Thyroid gland (tissue), 4 donors: ENCODE measurements at regions not wholly inside any gene's neighbourhood (a gene's known extent, or its start where the extent isn't known, plus 50 kb on each side); places are given as distances from the start of the nearest gene placed in this dataset.

Experiments
- DNase-seq, 2 donors: peaks; one replicate each; pipeline ENCODE4 v3.0.0-alpha.2; 2019
- H3K27ac ChIP-seq, 3 donors: fragments of 200-600 bp; sonication (generic); 1 replicate in 2 of 3; 2 replicates in 1 of 3; pipeline ENCODE4 v1.5.1; 2016 to 2019; ENCODE audit warnings: mild to moderate bottlenecking in 1 of 3, moderate library complexity in 1 of 3
- H3K27me3 ChIP-seq: fragments of 200-600 bp; sonication (generic); one replicate; pipeline ENCODE4 v1.5.1; 2019
- H3K36me3 ChIP-seq, 2 donors: fragments of 200-600 bp; sonication (generic); one replicate each; pipeline ENCODE4 v1.5.1; 2016 to 2019
- H3K4me1 ChIP-seq, 2 donors: fragments of 200-600 bp; sonication (generic); one replicate each; pipeline ENCODE4 v1.5.1; 2017 to 2019
- H3K4me3 ChIP-seq, 3 donors: fragments of 200-600 bp; sonication (generic); replicated peaks in 1 of 3; 1 replicate in 2 of 3; 2 replicates in 1 of 3; pipeline ENCODE4 v1.5.1; 2016; ENCODE audit warnings: mild to moderate bottlenecking in 1 of 3
- H3K9me3 ChIP-seq: fragments of 200-600 bp; sonication (generic); one replicate; pipeline ENCODE4 v1.5.1; 2017
- CTCF ChIP-seq, 6 experiments: fragments of 200-600 bp in 3 of 6; fragments of 450-650 bp in 3 of 6; sonication (generic) in 3 of 6; IDR thresholded peaks; one replicate each; pipeline ENCODE4 v1.5.1; 2016 to 2019; ENCODE audit warnings: antibody characterized with exemption in 6 of 6, mild to moderate bottlenecking in 2 of 6, inconsistent platforms in 1 of 6, moderate library complexity in 1 of 6
- POLR2A ChIP-seq, 2 donors: fragments of 450-650 bp; IDR thresholded peaks; one replicate each; pipeline ENCODE4 v1.6.1; 2017; ENCODE audit warnings: antibody characterized with exemption in 2 of 2, mild to moderate bottlenecking in 2 of 2, moderate library complexity in 1 of 2
- WGBS, 2 donors: methylation state at CpG; one replicate each; pipeline ENCODE4 v1.1.5; 2017; 5-methylcytosine and 5-hydroxymethylcytosine counted together
- intact Hi-C: fragments of 100-400 bp; cut with DNase I; formaldehyde crosslinking; loops from one replicate; pipeline ENCODE4 v1.15.1; 2023

GRCh38 chr7:86970986-86971385, 88.5 kb downstream of the ELAPOR2 start:
- H3K4me1 ChIP-seq, result no peaks in the 10 kb centered on the region
- no peak overlapping the region for H3K4me3 ChIP-seq
- H3K36me3 ChIP-seq, result no peaks in the 10 kb centered on the region
- no peak for DNase-seq
- H3K27ac ChIP-seq, result no peak overlapping the region
- H3K9me3 ChIP-seq, result no peaks in the 10 kb centered on the region
- TF ChIP-seq CTCF (IDR thresholded peaks at IDR 0.05) (no peak), POLR2A (IDR thresholded peaks at IDR 0.05) (no peak)
- 92 to 98% methylated on average over 2 of the region's 2 CpGs for WGBS, 2 donors
- H3K27me3 ChIP-seq, result no peaks in the 10 kb centered on the region
- intact Hi-C loops, result no loop called here

GRCh38 chr7:86970547-86970946, 88.9 kb downstream of the ELAPOR2 start:
- Histone ChIP-seq H3K36me3 (no peaks in the 10 kb centered on the region), H3K9me3 (no peaks in the 10 kb centered on the region), H3K27ac (no peak overlapping the region), H3K4me1 (no peaks in the 10 kb centered on the region), H3K4me3 (no peak overlapping the region), H3K27me3 (no peaks in the 10 kb centered on the region)
- TF ChIP-seq POLR2A (IDR thresholded peaks at IDR 0.05), result no peak
- no peak for TF ChIP-seq CTCF (IDR thresholded peaks at IDR 0.05)
- intact Hi-C loops, result no loop called here
- no peak for DNase-seq
- WGBS, 2 donors, result 84 to 89% methylated on average over 1 of the region's 1 CpG

GRCh38 chr7:86969865-86970264, 89.6 kb downstream of the ELAPOR2 start:
- H3K4me3 ChIP-seq, result no peak overlapping the region
- TF ChIP-seq CTCF (IDR thresholded peaks at IDR 0.05) (no peak), POLR2A (IDR thresholded peaks at IDR 0.05) (no peak)
- H3K36me3 ChIP-seq, result no peaks in the 10 kb centered on the region
- H3K27ac ChIP-seq, result no peak overlapping the region
- H3K27me3 ChIP-seq, result no peaks in the 10 kb centered on the region
- intact Hi-C loops, result no loop called here
- H3K9me3 ChIP-seq, result no peaks in the 10 kb centered on the region
- 75 to 85% methylated on average over 1 of the region's 1 CpG for WGBS, 2 donors
- no peak for DNase-seq
- no peaks in the 10 kb centered on the region for H3K4me1 ChIP-seq

- peak; percentile 44 to 56 for DNase-seq
- Histone ChIP-seq H3K27ac (no peak overlapping the region), H3K9me3 (no peaks in the 10 kb centered on the region), H3K36me3 (no peaks in the 10 kb centered on the region), H3K27me3 (no peaks in the 10 kb centered on the region), H3K4me1 (no peaks in the 10 kb centered on the region), H3K4me3 (no peak overlapping the region)
- intact Hi-C loops, result no loop called here
- TF ChIP-seq POLR2A (IDR thresholded peaks at IDR 0.05) (no peak), CTCF (IDR thresholded peaks at IDR 0.05) (no peak)
Measured at GRCh38 chr7:86968618-86969017, 90.8 kb downstream of the ELAPOR2 start.

- Histone ChIP-seq H3K4me3 (no peak overlapping the region), H3K36me3 (no peaks in the 10 kb centered on the region), H3K27me3 (no peaks in the 10 kb centered on the region), H3K4me1 (no peaks in the 10 kb centered on the region), H3K9me3 (no peaks in the 10 kb centered on the region), H3K27ac (no peak overlapping the region)
- DNase-seq, result no peak
- WGBS, 2 donors, result 82 to 88% methylated on average over 2 of the region's 2 CpGs
- TF ChIP-seq CTCF (IDR thresholded peaks at IDR 0.05), result no peak
- TF ChIP-seq POLR2A (IDR thresholded peaks at IDR 0.05), result no peak
- intact Hi-C loops, result no loop called here
Measured at GRCh38 chr7:86966916-86967315, 92.5 kb downstream of the ELAPOR2 start.
